ENCODE measurements at regions not wholly inside any gene's neighbourhood (a gene's known extent, or its start where the extent isn't known, plus 50 kb on each side); places are given as distances from the start of the nearest gene placed in this dataset.

GRCh38 chr5:85716344-85717202, 901.2 kb upstream of the COX7C start:
- TF ChIP-seq, protein P1, sequence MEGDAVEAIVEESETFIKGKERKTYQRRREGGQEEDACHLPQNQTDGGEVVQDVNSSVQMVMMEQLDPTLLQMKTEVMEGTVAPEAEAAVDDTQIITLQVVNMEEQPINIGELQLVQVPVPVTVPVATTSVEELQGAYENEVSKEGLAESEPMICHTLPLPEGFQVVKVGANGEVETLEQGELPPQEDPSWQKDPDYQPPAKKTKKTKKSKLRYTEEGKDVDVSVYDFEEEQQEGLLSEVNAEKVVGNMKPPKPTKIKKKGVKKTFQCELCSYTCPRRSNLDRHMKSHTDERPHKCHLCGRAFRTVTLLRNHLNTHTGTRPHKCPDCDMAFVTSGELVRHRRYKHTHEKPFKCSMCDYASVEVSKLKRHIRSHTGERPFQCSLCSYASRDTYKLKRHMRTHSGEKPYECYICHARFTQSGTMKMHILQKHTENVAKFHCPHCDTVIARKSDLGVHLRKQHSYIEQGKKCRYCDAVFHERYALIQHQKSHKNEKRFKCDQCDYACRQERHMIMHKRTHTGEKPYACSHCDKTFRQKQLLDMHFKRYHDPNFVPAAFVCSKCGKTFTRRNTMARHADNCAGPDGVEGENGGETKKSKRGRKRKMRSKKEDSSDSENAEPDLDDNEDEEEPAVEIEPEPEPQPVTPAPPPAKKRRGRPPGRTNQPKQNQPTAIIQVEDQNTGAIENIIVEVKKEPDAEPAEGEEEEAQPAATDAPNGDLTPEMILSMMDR (IDR thresholded peaks at IDR 0.05): no peak
- WGBS, 3 donors: 69 to 81% (median 75%) methylated on average over 8 of the region's 8 CpGs
- no peaks in the 10 kb centered on the region for H3K9me3 ChIP-seq
- H3K27ac ChIP-seq: no peak overlapping the region
- H3K36me3 ChIP-seq (ENCODE audit: insufficient read depth in 1 of 2, low read depth in 1 of 2): no peaks in the 10 kb centered on the region
- DNase-seq: no peak
- H3K27me3 ChIP-seq (ENCODE audit: insufficient read depth in 3 of 3, low read length in 2 of 3): no peaks in the 10 kb centered on the region
- H3K4me1 ChIP-seq: no peaks in the 10 kb centered on the region
- intact Hi-C loops (cut with DNase I): no loop called here
- no peak for ATAC-seq
- no peak overlapping the region for H3K4me3 ChIP-seq

DNA sequence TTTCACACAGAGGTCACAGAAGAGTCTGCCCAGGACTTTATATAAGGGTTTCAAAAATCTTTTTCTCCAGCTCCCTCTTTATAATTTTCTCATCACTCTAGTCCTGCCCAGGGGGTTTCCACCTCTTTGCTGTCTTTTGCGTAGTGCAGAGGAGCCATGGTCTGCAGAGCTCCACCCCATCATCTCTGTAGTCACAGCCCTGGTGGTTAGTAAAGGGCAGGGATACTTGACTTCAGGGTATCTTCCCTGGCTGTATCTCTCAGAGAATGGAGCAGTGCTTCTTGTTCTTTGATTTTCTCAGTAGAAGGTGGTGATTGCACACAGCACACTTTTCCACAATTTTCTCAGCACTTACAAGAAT, 900.6 kb upstream of the COX7C start:
- WGBS, 3 donors: 83 to 94% (median 83%) methylated on average over 1 of the region's 1 CpG
- no peak overlapping the region for H3K4me3 ChIP-seq
- H3K27ac ChIP-seq: no peak overlapping the region
- H3K4me1 ChIP-seq: no peaks in the 10 kb centered on the region
- no peaks in the 10 kb centered on the region for H3K36me3 ChIP-seq (ENCODE audit: insufficient read depth in 1 of 2, low read depth in 1 of 2)
- no peak for ATAC-seq
- TF ChIP-seq, protein P1 (IDR thresholded peaks at IDR 0.05): no peak
- intact Hi-C loops (cut with DNase I): no loop called here
- DNase-seq: no peak
- no peaks in the 10 kb centered on the region for H3K9me3 ChIP-seq
- H3K27me3 ChIP-seq (ENCODE audit: insufficient read depth in 3 of 3, low read length in 2 of 3): no peaks in the 10 kb centered on the region

DNA sequence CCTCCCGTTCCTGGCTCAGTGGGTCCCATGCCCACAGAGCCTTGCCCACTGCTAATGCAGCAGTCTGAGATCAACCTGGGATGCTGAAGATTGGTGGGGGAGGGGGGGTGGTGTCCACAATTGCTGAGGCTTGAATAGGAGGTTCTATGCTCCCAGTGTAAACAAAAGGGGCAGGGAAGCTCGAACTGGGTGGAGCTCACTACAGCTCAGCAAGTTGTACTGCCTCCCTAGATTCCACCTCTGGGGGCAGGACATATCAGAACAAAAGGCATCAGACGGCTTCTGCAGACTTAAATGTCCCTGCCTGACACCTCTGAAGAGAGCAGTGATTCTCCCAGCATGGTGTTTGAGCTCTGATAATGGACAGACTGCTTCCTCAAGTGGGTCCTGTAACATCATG, 885.6 kb upstream of the COX7C start:
- intact Hi-C loops (cut with DNase I): no loop called here
- Histone ChIP-seq H3K27me3 (ENCODE audit: insufficient read depth in 3 of 3, low read length in 2 of 3) (no peaks in the 10 kb centered on the region), H3K4me3 (no peak overlapping the region), H3K9me3 (no peaks in the 10 kb centered on the region), H3K27ac (no peak overlapping the region), H3K36me3 (ENCODE audit: insufficient read depth in 1 of 2, low read depth in 1 of 2) (no peaks in the 10 kb centered on the region), H3K4me1 (no peaks in the 10 kb centered on the region)
- ATAC-seq: no peak
- TF ChIP-seq, protein P1 (IDR thresholded peaks at IDR 0.05): no peak
- no peak for DNase-seq
- WGBS, 3 donors: 52 to 66% (median 66%) methylated on average over 3 of the region's 3 CpGs

- DNase-seq (no peak), ATAC-seq (no peak)
- TF ChIP-seq, protein P1 (IDR thresholded peaks at IDR 0.05): no peak
- H3K9me3 ChIP-seq: no peaks in the 10 kb centered on the region
- no peak overlapping the region for H3K27ac ChIP-seq
- intact Hi-C loops (cut with DNase I): no loop called here
- H3K27me3 ChIP-seq (ENCODE audit: insufficient read depth in 3 of 3, low read length in 2 of 3): no peaks in the 10 kb centered on the region
- no peaks in the 10 kb centered on the region for H3K36me3 ChIP-seq (ENCODE audit: insufficient read depth in 1 of 2, low read depth in 1 of 2)
- no peak overlapping the region for H3K4me3 ChIP-seq
- H3K4me1 ChIP-seq: no peaks in the 10 kb centered on the region
Measured at GRCh38 chr5:85741972-85742371, 875.8 kb upstream of the COX7C start.

- Histone ChIP-seq H3K27ac (no peak overlapping the region), H3K36me3 (ENCODE audit: insufficient read depth in 1 of 2, low read depth in 1 of 2) (no peaks in the 10 kb centered on the region), H3K9me3 (no peaks in the 10 kb centered on the region), H3K27me3 (ENCODE audit: insufficient read depth in 3 of 3, low read length in 2 of 3) (no peaks in the 10 kb centered on the region), H3K4me3 (no peak overlapping the region), H3K4me1 (no peaks in the 10 kb centered on the region)
- TF ChIP-seq, protein P1 (IDR thresholded peaks at IDR 0.05): no peak
- ATAC-seq (no peak), DNase-seq (no peak)
- intact Hi-C loops (cut with DNase I): no loop called here
- WGBS, 3 donors: 32 to 36% (median 32%) methylated on average over 1 of the region's 1 CpG
Measured at GRCh38 chr5:85760519-85760918, 857.2 kb upstream of the COX7C start.

Measured in psoas muscle (tissue), 7 donors.